ENCODE measurements at regions not wholly inside any gene's neighbourhood (a gene's known extent, or its start where the extent isn't known, plus 50 kb on each side); places are given as distances from the start of the nearest gene placed in this dataset.
"Not testable (repeated sequence)": the region's sequence is repeated elsewhere in the genome, so short reads cannot be mapped to it uniquely, and the experiment has no call there.

DNA sequence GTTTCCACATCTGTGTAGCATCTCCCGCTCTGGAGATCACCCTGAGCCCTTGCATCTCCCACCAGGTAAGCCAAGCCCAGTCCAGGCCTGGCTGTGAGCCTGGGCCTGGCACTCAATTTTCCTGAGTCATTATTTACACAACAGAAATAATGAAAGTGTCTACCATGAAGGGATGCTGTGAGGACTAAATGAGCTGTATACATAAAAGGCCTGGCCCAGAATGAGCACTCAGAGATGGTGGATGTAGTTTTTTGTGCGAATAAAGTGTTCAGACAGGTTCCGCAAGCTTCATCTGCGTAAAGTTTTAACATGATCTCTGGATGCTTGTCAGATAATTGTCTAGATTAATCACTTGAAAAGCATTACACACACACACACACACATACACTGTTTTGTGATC is 50.2 kb upstream of the IGFBPL1 start:
- TF ChIP-seq, protein P1, sequence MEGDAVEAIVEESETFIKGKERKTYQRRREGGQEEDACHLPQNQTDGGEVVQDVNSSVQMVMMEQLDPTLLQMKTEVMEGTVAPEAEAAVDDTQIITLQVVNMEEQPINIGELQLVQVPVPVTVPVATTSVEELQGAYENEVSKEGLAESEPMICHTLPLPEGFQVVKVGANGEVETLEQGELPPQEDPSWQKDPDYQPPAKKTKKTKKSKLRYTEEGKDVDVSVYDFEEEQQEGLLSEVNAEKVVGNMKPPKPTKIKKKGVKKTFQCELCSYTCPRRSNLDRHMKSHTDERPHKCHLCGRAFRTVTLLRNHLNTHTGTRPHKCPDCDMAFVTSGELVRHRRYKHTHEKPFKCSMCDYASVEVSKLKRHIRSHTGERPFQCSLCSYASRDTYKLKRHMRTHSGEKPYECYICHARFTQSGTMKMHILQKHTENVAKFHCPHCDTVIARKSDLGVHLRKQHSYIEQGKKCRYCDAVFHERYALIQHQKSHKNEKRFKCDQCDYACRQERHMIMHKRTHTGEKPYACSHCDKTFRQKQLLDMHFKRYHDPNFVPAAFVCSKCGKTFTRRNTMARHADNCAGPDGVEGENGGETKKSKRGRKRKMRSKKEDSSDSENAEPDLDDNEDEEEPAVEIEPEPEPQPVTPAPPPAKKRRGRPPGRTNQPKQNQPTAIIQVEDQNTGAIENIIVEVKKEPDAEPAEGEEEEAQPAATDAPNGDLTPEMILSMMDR (IDR thresholded peaks at IDR 0.05): not testable (repeated sequence)
- not testable (repeated sequence) for TF ChIP-seq POLR2A (IDR thresholded peaks at IDR 0.05)
- peak; percentile 63 for TF ChIP-seq POLR2AphosphoS5 (IDR thresholded peaks at IDR 0.05)
